Mucosa of descending colon (tissue), 3 donors: ENCODE measurements at regions not wholly inside any gene's neighbourhood (a gene's known extent, or its start where the extent isn't known, plus 50 kb on each side); places are given as distances from the start of the nearest gene placed in this dataset.
"Not testable (repeated sequence)": the region's sequence is repeated elsewhere in the genome, so short reads cannot be mapped to it uniquely, and the experiment has no call there.

ENCODE experiments used
- ATAC-seq: fragments of 200-7000 bp; cut with Tn5 transposase; one replicate; pipeline ENCODE4 v1.9.1; 2020; ENCODE audit warnings: mild to moderate bottlenecking, moderate library complexity
- DNase-seq, 3 donors: peaks; one replicate each; pipeline ENCODE4 v3.0.0-alpha.2; 2020
- H3K36me3 ChIP-seq: fragments of 200-600 bp; one replicate; pipeline ENCODE4 v1.8.0; 2021; ENCODE audit warnings: low read depth, mild to moderate bottlenecking
- H3K4me1 ChIP-seq: fragments of 200-600 bp; one replicate; pipeline ENCODE4 v1.8.0; 2021; ENCODE audit warnings: low read depth, mild to moderate bottlenecking
- H3K4me3 ChIP-seq: fragments of 200-600 bp; one replicate; pipeline ENCODE4 v1.8.0; 2021; ENCODE audit warnings: mild to moderate bottlenecking
- H3K9me3 ChIP-seq: fragments of 200-600 bp; one replicate; pipeline ENCODE4 v1.8.0; 2021; ENCODE audit warnings: mild to moderate bottlenecking
- CTCF ChIP-seq: fragments of 200-600 bp; IDR thresholded peaks from one replicate; pipeline ENCODE4 v1.8.0; 2022; ENCODE audit warnings: antibody characterized with exemption, mild to moderate bottlenecking
- intact Hi-C, 2 donors: fragments of 100-400 bp; cut with DNase I in 1 of 2; cut with micrococcal nuclease in 1 of 2; formaldehyde crosslinking; loops; one replicate each; pipeline versions ENCODE4 v1.11.0 to v1.11.1; 2022; cut with DNase I, micrococcal nuclease
- donor health status: DM: no; HTN: no; CAD: no; lungs with moderate emphysema.
- donor health status: DM: no; HTN: no; CAD: no.
- donor health status: DM: no; HTN: yes; CAD: no.

- no peaks in the 10 kb centered on the region for H3K36me3 ChIP-seq
- no peaks in the 10 kb centered on the region for H3K9me3 ChIP-seq
- intact Hi-C loops, result no loop called here
- TF ChIP-seq CTCF, result no peak
- DNase-seq (no peak), ATAC-seq (no peak)
- no peak overlapping the region for H3K4me3 ChIP-seq
- no peaks in the 10 kb centered on the region for H3K4me1 ChIP-seq
Measured at GRCh38 chr6:131336596-131336995, 201.3 kb downstream of the AKAP7 start.

GRCh38 chr6:131346896-131347295 is 211.6 kb downstream of the AKAP7 start:
- H3K9me3 ChIP-seq, DNase-seq, H3K4me1 ChIP-seq, H3K36me3 ChIP-seq, ATAC-seq, intact Hi-C loops, H3K4me3 ChIP-seq: not testable (repeated sequence)

- ATAC-seq (no peak), DNase-seq (no peak)
- H3K4me3 ChIP-seq, result no peak overlapping the region
- no peaks in the 10 kb centered on the region for H3K4me1 ChIP-seq
- intact Hi-C loops, result no loop called here
- H3K36me3 ChIP-seq, result no peaks in the 10 kb centered on the region
- no peak for TF ChIP-seq CTCF
- no peaks in the 10 kb centered on the region for H3K9me3 ChIP-seq
Measured at GRCh38 chr6:131348572-131348971, 213.3 kb downstream of the AKAP7 start.

GRCh38 chr6:131349199-131349598 is 213.9 kb downstream of the AKAP7 start:
- H3K4me3 ChIP-seq, result no peak overlapping the region
- TF ChIP-seq CTCF, result no peak
- no peak for DNase-seq

GRCh38 chr6:131353106-131353505 is 217.8 kb downstream of the AKAP7 start:
- Histone ChIP-seq H3K4me3 (no peak overlapping the region), H3K36me3 (no peaks in the 10 kb centered on the region), H3K9me3 (no peaks in the 10 kb centered on the region), H3K4me1 (no peaks in the 10 kb centered on the region)
- DNase-seq, result no peak
- no peak for ATAC-seq
- intact Hi-C loops, result no loop called here
- TF ChIP-seq CTCF, result no peak

More at GRCh38 chr6:131349199-131349598, 213.9 kb downstream of the AKAP7 start:
- Histone ChIP-seq H3K4me1 (no peaks in the 10 kb centered on the region), H3K36me3 (no peaks in the 10 kb centered on the region), H3K9me3 (no peaks in the 10 kb centered on the region)
- no peak for ATAC-seq
- intact Hi-C loops, result no loop called here

- no peak for TF ChIP-seq CTCF
- DNase-seq (no peak), ATAC-seq (no peak)
- Histone ChIP-seq H3K4me3 (no peak overlapping the region), H3K9me3 (no peaks in the 10 kb centered on the region), H3K4me1 (no peaks in the 10 kb centered on the region), H3K36me3 (no peaks in the 10 kb centered on the region)
- intact Hi-C loops, result no loop called here
Measured at GRCh38 chr6:131353876-131354275, 218.6 kb downstream of the AKAP7 start.
